SU-DHL-6 (cell line): ENCODE measurements at regions not wholly inside any gene's neighbourhood (a gene's known extent, or its start where the extent isn't known, plus 50 kb on each side); places are given as distances from the start of the nearest gene placed in this dataset.

Experiments
- H2AFZ ChIP-seq: fragments of 200-600 bp; sonication (generic); 2 replicates; pipeline ENCODE4 v1.6.1; 2014; ENCODE audit warnings: low read depth, mild to moderate bottlenecking, moderate library complexity, mixed read lengths, antibody characterized with exemption, low read length; ENCODE audit not compliant: severe bottlenecking
- H3F3A ChIP-seq: fragments of 200-600 bp; shearing (Covaris generic); 2 replicates; pipeline ENCODE4 v1.6.0; 2016; ENCODE audit warnings: antibody characterized with exemption, mild to moderate bottlenecking; ENCODE audit not compliant: insufficient read depth
- H3K27ac ChIP-seq: fragments of 200-600 bp; sonication (generic); 2 replicates; pipeline ENCODE4 v1.5.1; 2016; ENCODE audit warnings: low read depth, mild to moderate bottlenecking, low read length, moderate library complexity, mixed read lengths
- H3K27me3 ChIP-seq: fragments of 200-600 bp; sonication (generic), shearing (Covaris generic); 2 replicates; pipeline ENCODE4 v1.6.0; 2014; ENCODE audit warnings: mild to moderate bottlenecking, low read length
- H3K36me3 ChIP-seq: fragments of 200-600 bp; sonication (generic); 2 replicates; pipeline ENCODE4 v1.6.1; 2014; ENCODE audit warnings: mild to moderate bottlenecking, low read length, mixed read lengths
- H3K4me2 ChIP-seq: fragments of 300-600, 200-600 bp; shearing (Covaris generic), sonication (generic); 2 replicates; pipeline ENCODE4 v1.6.0; 2014; ENCODE audit warnings: low read length, low read depth, mild to moderate bottlenecking; ENCODE audit not compliant: poor library complexity, severe bottlenecking
- H3K4me3 ChIP-seq: fragments of 200-600 bp; sonication (generic); 2 replicates; pipeline ENCODE4 v1.5.1; 2014; ENCODE audit warnings: antibody characterized with exemption, low read length, mild to moderate bottlenecking, mixed read lengths; ENCODE audit not compliant: insufficient read depth, poor library complexity, severe bottlenecking
- H3K79me2 ChIP-seq: fragments of 200-600 bp; sonication (generic); 2 replicates; pipeline ENCODE4 v1.6.1; 2014; ENCODE audit warnings: mild to moderate bottlenecking, low read length, moderate library complexity; ENCODE audit not compliant: insufficient read depth
- H3K9ac ChIP-seq: fragments of 200-600 bp; sonication (generic); 2 replicates; pipeline ENCODE4 v1.7.0; 2014; ENCODE audit warnings: mild to moderate bottlenecking, low read length
- H3K9me2 ChIP-seq: fragments of 200-600 bp; sonication (generic); replicated peaks from 2 replicates; pipeline ENCODE4 v1.6.1; 2014; ENCODE audit warnings: low read length; ENCODE audit not compliant: insufficient read depth
- H3K9me3 ChIP-seq: fragments of 200-600 bp; sonication (generic); 2 replicates; pipeline ENCODE4 v1.6.1; 2014; ENCODE audit warnings: low read length, mixed read lengths; ENCODE audit not compliant: insufficient read depth
- H4K20me1 ChIP-seq: fragments of 200-600 bp; sonication (generic); 2 replicates; pipeline ENCODE4 v1.6.1; 2014; ENCODE audit warnings: low read depth, mild to moderate bottlenecking, antibody characterized with exemption, low read length, moderate library complexity, mixed read lengths
- CTCF ChIP-seq: fragments of 200-600 bp; sonication (generic); IDR thresholded peaks from one replicate; pipeline ENCODE4 v1.5.1; 2017; ENCODE audit warnings: antibody characterized with exemption, mild to moderate bottlenecking, low read length, moderate library complexity; ENCODE audit not compliant: insufficient read depth, poor library complexity, severe bottlenecking
- EZH2phosphoT487 ChIP-seq: fragments of 200-600 bp; sonication (generic), shearing (Covaris generic); conservative IDR thresholded peaks from 2 replicates; pipeline ENCODE4 v1.6.1; 2018; ENCODE audit warnings: mild to moderate bottlenecking, antibody characterized with exemption, low read length, moderate library complexity, mixed read lengths

- H2AFZ ChIP-seq, result no peak overlapping the region
- H3K9me3 ChIP-seq, result no peaks in the 10 kb centered on the region
- H3K27ac ChIP-seq, result no peak overlapping the region
- H3K9ac ChIP-seq, result no peak overlapping the region
- H3K36me3 ChIP-seq, result no peaks in the 10 kb centered on the region
- no peaks in the 10 kb centered on the region for H3K27me3 ChIP-seq
- H3K9me2 ChIP-seq, result no peaks in the 10 kb centered on the region
- H3F3A ChIP-seq, result no peaks in the 10 kb centered on the region
- no peaks in the 10 kb centered on the region for H3K79me2 ChIP-seq
- no peaks in the 10 kb centered on the region for H4K20me1 ChIP-seq
- TF ChIP-seq CTCF (no peak), EZH2phosphoT487 (no peak)
- H3K4me2 ChIP-seq, result no peak overlapping the region
- no peak overlapping the region for H3K4me3 ChIP-seq
Observed at GRCh38 chr11:13119361-13119760, 110.2 kb downstream of the RASSF10 start.

GRCh38 chr11:13119941-13120520, 110.9 kb downstream of the RASSF10 start:
- Histone ChIP-seq H3K9ac (no peak overlapping the region), H3K36me3 (no peaks in the 10 kb centered on the region), H3K9me3 (no peaks in the 10 kb centered on the region), H4K20me1 (no peaks in the 10 kb centered on the region), H3K4me2 (no peak overlapping the region), H3K27me3 (no peaks in the 10 kb centered on the region), H3F3A (no peaks in the 10 kb centered on the region), H3K4me3 (no peak overlapping the region), H3K79me2 (no peaks in the 10 kb centered on the region), H3K9me2 (no peaks in the 10 kb centered on the region), H3K27ac (no peak overlapping the region), H2AFZ (no peak overlapping the region)
- no peak for TF ChIP-seq EZH2phosphoT487
- TF ChIP-seq CTCF, result no peak

- Histone ChIP-seq H2AFZ (no peak overlapping the region), H3K9ac (no peak overlapping the region), H3K36me3 (no peaks in the 10 kb centered on the region), H3K9me3 (no peaks in the 10 kb centered on the region), H3K27ac (no peak overlapping the region), H3K9me2 (no peaks in the 10 kb centered on the region), H3K4me3 (no peak overlapping the region), H3K79me2 (no peaks in the 10 kb centered on the region), H3K4me2 (no peak overlapping the region), H3F3A (no peaks in the 10 kb centered on the region), H4K20me1 (no peaks in the 10 kb centered on the region), H3K27me3 (no peaks in the 10 kb centered on the region)
- TF ChIP-seq EZH2phosphoT487 (no peak), CTCF (no peak)
Observed at GRCh38 chr11:13120691-13121090, 111.6 kb downstream of the RASSF10 start.
